IMR-90 (cell line): ENCODE measurements at regions not wholly inside any gene's neighbourhood (a gene's known extent, or its start where the extent isn't known, plus 50 kb on each side); places are given as distances from the start of the nearest gene placed in this dataset.
"Not testable (repeated sequence)": the region's sequence is repeated elsewhere in the genome, so short reads cannot be mapped to it uniquely, and the experiment has no call there.

ENCODE experiments used
- ATAC-seq: fragments of 200-7000 bp; cut with Tn5 transposase; 2 replicates; pipeline ENCODE4 v1.9.1; 2020; ENCODE audit warnings: low read depth, mild to moderate bottlenecking, moderate library complexity
- BruUV-seq: library from RNA; stranded (reverse); fragments of 400-500 nt; replicated peaks from 2 replicates; lab custom pipeline; 2021; lab: Mats Ljungman, UMichigan
- CTCF ChIA-PET: fragments of 300-600 bp; formaldehyde crosslinking; extraction: SDS; loops from one replicate; lab custom pipeline; 2021; ENCODE audit warnings: antibody characterized with exemption; lab: Yijun Ruan, JAX
- POLR2A ChIA-PET: fragments of 300-600 bp; sonication (Branson Sonifier 250); formaldehyde crosslinking; loops from one replicate; lab custom pipeline; 2022; ENCODE audit warnings: antibody characterized with exemption; ENCODE audit not compliant: unreplicated experiment; lab: Charles Lee
- DNase-seq: peaks from one replicate; pipeline ENCODE4 v3.0.0; 2013
- H2AFZ ChIP-seq: replicated peaks from 2 replicates; pipeline ENCODE3; 2013; ENCODE audit warnings: low read length, mild to moderate bottlenecking; ENCODE audit not compliant: poor library complexity
- H2AK5ac ChIP-seq: 2 replicates; pipeline ENCODE4 v1.6.1; 2013; ENCODE audit warnings: low read depth, low read length, inconsistent platforms
- H2AK9ac ChIP-seq: replicated peaks from 2 replicates; pipeline ENCODE3; 2013; ENCODE audit warnings: mild to moderate bottlenecking, low read depth, low read length, moderate library complexity; ENCODE audit not compliant: poor library complexity
- H2BK120ac ChIP-seq: 2 replicates; pipeline ENCODE4 v1.6.1; 2013; ENCODE audit warnings: low read depth, low read length, inconsistent platforms
- H2BK15ac ChIP-seq: 3 replicates; pipeline ENCODE4 v1.6.1; 2013; ENCODE audit warnings: low read depth, low read length, inconsistent platforms
- H2BK20ac ChIP-seq: 2 replicates; pipeline ENCODE4 v1.6.1; 2013; ENCODE audit warnings: low read depth, mild to moderate bottlenecking, inconsistent platforms, low read length, moderate library complexity
- H2BK5ac ChIP-seq: 2 replicates; pipeline ENCODE4 v1.6.1; 2013; ENCODE audit warnings: mild to moderate bottlenecking, low read depth, low read length, inconsistent platforms; ENCODE audit not compliant: poor library complexity, severe bottlenecking
- H3K14ac ChIP-seq: replicated peaks from 2 replicates; pipeline ENCODE4 v1.6.1; 2013; ENCODE audit warnings: low read depth, low read length, inconsistent platforms
- H3K18ac ChIP-seq: 2 replicates; pipeline ENCODE4 v1.6.1; 2013; ENCODE audit warnings: low read depth, low read length, control low read depth
- H3K23ac ChIP-seq: 2 replicates; pipeline ENCODE4 v1.6.1; 2013; ENCODE audit warnings: low read depth, low read length, inconsistent platforms
- H3K27ac ChIP-seq: 2 replicates; pipeline ENCODE4 v1.5.1; 2013; ENCODE audit warnings: mild to moderate bottlenecking, control low read depth, low read length; ENCODE audit not compliant: insufficient read depth
- H3K27me3 ChIP-seq: 2 replicates; pipeline ENCODE4 v1.6.1; 2013; ENCODE audit warnings: low read length; ENCODE audit not compliant: control insufficient read depth, insufficient read depth
- H3K36me3 ChIP-seq: 2 replicates; pipeline ENCODE4 v1.6.1; 2013; ENCODE audit warnings: low read length, mixed read lengths; ENCODE audit not compliant: control insufficient read depth, insufficient read depth
- H3K4ac ChIP-seq: 2 replicates; pipeline ENCODE4 v1.6.1; 2013; ENCODE audit warnings: low read depth, low read length, inconsistent platforms
- H3K4me1 ChIP-seq: 2 replicates; pipeline ENCODE4 v1.6.1; 2013; ENCODE audit warnings: low read length, mixed read lengths; ENCODE audit not compliant: control insufficient read depth, insufficient read depth
- H3K4me2 ChIP-seq: 2 replicates; pipeline ENCODE4 v1.6.1; 2013; ENCODE audit warnings: low read depth, mild to moderate bottlenecking, control low read depth, low read length, moderate library complexity
- H3K4me3 ChIP-seq: 2 replicates; pipeline ENCODE4 v1.5.1; 2013; ENCODE audit warnings: low read depth, mild to moderate bottlenecking, control low read depth, low read length, moderate library complexity; ENCODE audit not compliant: insufficient read depth
- H3K56ac ChIP-seq: 2 replicates; pipeline ENCODE4 v1.6.1; 2013; ENCODE audit warnings: low read length, inconsistent platforms; ENCODE audit not compliant: insufficient read depth; ENCODE audit errors: extremely low read depth
- H3K79me1 ChIP-seq, 2 experiments: 2 replicates each; pipeline ENCODE4 v1.6.1; 2013; ENCODE audit warnings: low read length in 2 of 2, inconsistent platforms in 1 of 2, low read depth in 1 of 2
- H3K9ac ChIP-seq: 2 replicates; pipeline ENCODE4 v1.6.1; 2013; ENCODE audit warnings: low read depth, low read length, control low read depth
- H3K9me1 ChIP-seq: 2 replicates; pipeline ENCODE4 v1.6.1; 2013; ENCODE audit warnings: low read length, inconsistent platforms; ENCODE audit not compliant: insufficient read depth
- H3K9me3 ChIP-seq: 2 replicates; pipeline ENCODE4 v1.6.1; 2013; ENCODE audit warnings: low read length; ENCODE audit not compliant: control insufficient read depth, insufficient read depth
- H4K20me1 ChIP-seq: 2 replicates; pipeline ENCODE4 v1.6.1; 2013; ENCODE audit warnings: low read length, inconsistent platforms; ENCODE audit not compliant: insufficient read depth
- H4K5ac ChIP-seq: 2 replicates; pipeline ENCODE4 v1.6.1; 2013; ENCODE audit warnings: mild to moderate bottlenecking, low read depth, low read length, control low read depth
- H4K8ac ChIP-seq, 2 experiments: 2 replicates each; pipeline ENCODE4 v1.6.1; 2013; ENCODE audit warnings: low read depth in 2 of 2, low read length in 2 of 2, control low read depth in 1 of 2, inconsistent platforms in 1 of 2
- H4K91ac ChIP-seq: 2 replicates; pipeline ENCODE4 v1.6.1; 2013; ENCODE audit warnings: low read depth, low read length, inconsistent platforms; ENCODE audit not compliant: insufficient read depth
- BHLHE40 ChIP-seq: fragments of 150-350 bp; IDR thresholded peaks from 2 replicates; pipeline ENCODE4 v1.6.1; 2016; ENCODE audit warnings: mild to moderate bottlenecking, low read depth, low read length
- FOS ChIP-seq: fragments of 150-350 bp; IDR thresholded peaks from 2 replicates; pipeline ENCODE4 v1.6.1; 2016; ENCODE audit warnings: low read depth, low read length
- MAFK ChIP-seq: IDR thresholded peaks from 2 replicates; pipeline ENCODE4 v1.6.1; 2012; ENCODE audit warnings: low read depth, low read length, improper control_type of control experiment
- MAZ ChIP-seq: IDR thresholded peaks from 2 replicates; pipeline ENCODE4 v1.6.1; 2012; ENCODE audit warnings: low read depth, mild to moderate bottlenecking, low read length, improper control_type of control experiment, moderate library complexity, borderline replicate concordance
- RAD21 ChIP-seq: IDR thresholded peaks from 2 replicates; pipeline ENCODE4 v1.6.1; 2012; ENCODE audit warnings: low read length, improper control_type of control experiment
- WGBS, 2 experiments: methylation state at CpG; one replicate each; pipeline versions ENCODE4 v1.1.5 to v1.1.7; 2013; ENCODE audit warnings: missing lambda C conversion rate in 2 of 2; ENCODE audit not compliant: insufficient read length in 1 of 2; ENCODE audit errors: extremely low coverage in 2 of 2; 5-methylcytosine and 5-hydroxymethylcytosine counted together
- dilution Hi-C: fragments of 300-500 bp; cut with HindIII; formaldehyde crosslinking; loops from one replicate; pipeline ENCODE4 v1.14.3; 2018; ENCODE audit warnings: low sequenced_read_pairs; ENCODE audit not compliant: unreplicated experiment
- in situ Hi-C: fragments of 300-500 bp; cut with MboI; formaldehyde crosslinking; loops from 3 replicates; pipeline ENCODE4 v1.14.3; 2019; ENCODE audit warnings: low sequenced_read_pairs, inconsistent platforms, mixed read lengths
- intact Hi-C: fragments of 100-400 bp; cut with micrococcal nuclease; formaldehyde crosslinking; loops from 2 replicates; pipeline ENCODE4 v1.10.0; 2022
- TF ChIP-seq, protein P1 (sequence below): conservative IDR thresholded peaks from 2 replicates; pipeline ENCODE4 v1.5.1; 2012; ENCODE audit warnings: mild to moderate bottlenecking, low read depth, low read length, improper control_type of control experiment

DNA sequence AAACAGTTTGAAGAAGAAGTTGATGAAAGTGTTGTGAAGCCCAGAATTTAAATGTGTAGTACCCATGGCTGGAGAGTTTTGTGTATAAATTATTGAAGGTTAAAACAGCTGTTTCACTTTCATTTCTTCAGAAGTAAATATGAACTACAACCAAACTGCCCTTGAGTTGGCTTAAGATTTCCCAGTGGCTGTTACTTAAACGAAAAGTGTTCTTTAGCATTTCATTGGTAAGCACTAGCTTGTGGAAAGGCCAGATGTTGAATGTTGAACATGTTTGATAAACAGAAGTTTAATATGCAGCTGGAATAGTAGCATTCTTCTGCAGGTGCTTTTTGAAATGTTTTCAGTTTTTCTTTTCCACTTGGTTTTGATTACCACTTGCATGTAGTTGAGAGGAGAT is 83.2 kb upstream of the TNRC6B start:
- Histone ChIP-seq H4K8ac (no peak overlapping the region), H4K5ac (no peak overlapping the region), H3K9me3 (no peaks in the 10 kb centered on the region), H3K9me1 (peaks cover 2% of the 10 kb centered on the region; the same call in 1 of the 2 replicates), H3K4me2 (peak overlapping the region; percentile 83), H2AK5ac (no peak overlapping the region), H2BK20ac (no peak overlapping the region), H3K4ac (no peak overlapping the region), H3K14ac (no peak overlapping the region), H3K27me3 (no peaks in the 10 kb centered on the region; the same call in 1 of the 2 replicates), H3K4me3 (no peak overlapping the region), H3K9ac (no peak overlapping the region), H3K23ac (no peak overlapping the region), H3K27ac (no peak overlapping the region), H2AFZ (no peak overlapping the region), H2BK5ac (no peak overlapping the region), H2AK9ac (no peak overlapping the region), H3K18ac (no peak overlapping the region), H4K20me1 (0 out of 2 replicates have a peak, but pooled peaks cover 2% of the 10 kb centered on the region), H3K4me1 (no peaks in the 10 kb centered on the region), H3K79me1 (peaks cover 0 to 3% of the 10 kb centered on the region in 2 experiments; a peak in 1 of 4 replicates), H4K91ac (no peak overlapping the region), H2BK15ac (no peak overlapping the region), H2BK120ac (no peak overlapping the region), H3K56ac (no peak overlapping the region), H3K36me3 (no peaks in the 10 kb centered on the region)
- ChIA-PET POLR2A (interaction anchor here (0.5 kb wide), 1 partner anchor 779 kb away, joined by 5 read pairs; no protein-coding TSS in a partner anchor), CTCF (interaction anchor here (2.9 kb wide), 1 partner anchor 11 kb away, joined by 6 read pairs; no protein-coding TSS in a partner anchor)
- DNase-seq (peak; percentile 7), ATAC-seq (peak; percentile 46; the same call in 1 of the 2 replicates)
- in situ Hi-C loops = no loop called here
- dilution Hi-C loops = no loop called here
- no TSS peak for BruUV-seq
- no peak for TF ChIP-seq RAD21
- no peak for TF ChIP-seq MAFK
- no peak for TF ChIP-seq BHLHE40
- TF ChIP-seq, protein P1, sequence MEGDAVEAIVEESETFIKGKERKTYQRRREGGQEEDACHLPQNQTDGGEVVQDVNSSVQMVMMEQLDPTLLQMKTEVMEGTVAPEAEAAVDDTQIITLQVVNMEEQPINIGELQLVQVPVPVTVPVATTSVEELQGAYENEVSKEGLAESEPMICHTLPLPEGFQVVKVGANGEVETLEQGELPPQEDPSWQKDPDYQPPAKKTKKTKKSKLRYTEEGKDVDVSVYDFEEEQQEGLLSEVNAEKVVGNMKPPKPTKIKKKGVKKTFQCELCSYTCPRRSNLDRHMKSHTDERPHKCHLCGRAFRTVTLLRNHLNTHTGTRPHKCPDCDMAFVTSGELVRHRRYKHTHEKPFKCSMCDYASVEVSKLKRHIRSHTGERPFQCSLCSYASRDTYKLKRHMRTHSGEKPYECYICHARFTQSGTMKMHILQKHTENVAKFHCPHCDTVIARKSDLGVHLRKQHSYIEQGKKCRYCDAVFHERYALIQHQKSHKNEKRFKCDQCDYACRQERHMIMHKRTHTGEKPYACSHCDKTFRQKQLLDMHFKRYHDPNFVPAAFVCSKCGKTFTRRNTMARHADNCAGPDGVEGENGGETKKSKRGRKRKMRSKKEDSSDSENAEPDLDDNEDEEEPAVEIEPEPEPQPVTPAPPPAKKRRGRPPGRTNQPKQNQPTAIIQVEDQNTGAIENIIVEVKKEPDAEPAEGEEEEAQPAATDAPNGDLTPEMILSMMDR = no peak
- no peak for TF ChIP-seq FOS
- TF ChIP-seq MAZ = no peak
- intact Hi-C loops = no loop called here
- no CpG with 5 or more reads among the region's 1 CpG for WGBS, 2 experiments

DNA sequence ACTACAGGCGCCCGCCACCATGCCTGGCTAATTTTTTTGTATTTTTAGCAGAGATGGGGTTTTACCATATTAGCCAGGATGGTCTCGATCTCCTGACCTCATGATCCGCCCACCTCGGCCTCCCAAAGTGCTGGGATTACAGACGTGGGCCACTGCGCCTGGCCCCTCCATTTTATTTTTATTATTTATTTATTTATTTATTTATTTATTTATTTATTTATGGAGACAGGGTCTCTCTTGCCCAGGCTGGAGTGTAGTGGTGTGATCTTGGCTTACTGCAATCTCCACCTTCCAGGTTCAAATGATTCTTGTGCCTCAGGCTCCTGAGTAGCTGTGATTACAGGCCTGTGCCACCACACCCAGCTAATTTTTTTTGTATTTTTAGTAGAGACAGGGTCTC is 77.8 kb upstream of the TNRC6B start:
- H2AK5ac ChIP-seq, H4K5ac ChIP-seq, H3K23ac ChIP-seq, H3K9ac ChIP-seq, H2AFZ ChIP-seq, H2BK15ac ChIP-seq, H2AK9ac ChIP-seq, H3K36me3 ChIP-seq, H3K27ac ChIP-seq, H2BK20ac ChIP-seq, H4K20me1 ChIP-seq, H3K79me1 ChIP-seq, H2BK5ac ChIP-seq, BruUV-seq, H3K14ac ChIP-seq, DNase-seq, ATAC-seq, H3K27me3 ChIP-seq, H3K4ac ChIP-seq, H3K9me3 ChIP-seq, H3K18ac ChIP-seq, dilution Hi-C loops, in situ Hi-C loops, H3K4me2 ChIP-seq, H3K9me1 ChIP-seq, CTCF ChIA-PET, H3K56ac ChIP-seq, H4K91ac ChIP-seq, H3K4me1 ChIP-seq, H4K8ac ChIP-seq, H3K4me3 ChIP-seq, POLR2A ChIA-PET, H2BK120ac ChIP-seq: not testable (repeated sequence)
- intact Hi-C loops = loop anchor here (5.0 kb wide), 1 partner anchor 43 kb away; no protein-coding TSS in a partner anchor
- no CpG with 5 or more reads among the region's 7 CpGs for WGBS, 2 experiments
